WTC11 (cell line): ENCODE measurements at regions not wholly inside any gene's neighbourhood (a gene's known extent, or its start where the extent isn't known, plus 50 kb on each side); places are given as distances from the start of the nearest gene placed in this dataset.

ENCODE experiments used
- ATF3 ChIP-seq: sonication (generic); formaldehyde crosslinking; conservative IDR thresholded peaks from 2 replicates; pipeline ENCODE4 v1.8.1; 2022; ENCODE audit warnings: mild to moderate bottlenecking, missing genetic modification reagents
- CREM ChIP-seq: sonication (generic); formaldehyde crosslinking; IDR thresholded peaks from 2 replicates; pipeline ENCODE4 v1.8.1; 2022; ENCODE audit warnings: mild to moderate bottlenecking, missing genetic modification reagents, moderate library complexity
- CTCF ChIP-seq: fragments of 200-600 bp; IDR thresholded peaks from 2 replicates; pipeline ENCODE4 v1.8.0; 2022; ENCODE audit warnings: antibody characterized with exemption
- ESRRA ChIP-seq: sonication (generic); formaldehyde crosslinking; IDR thresholded peaks from 2 replicates; pipeline ENCODE4 v1.8.1; 2022; ENCODE audit warnings: mild to moderate bottlenecking, missing genetic modification reagents, borderline replicate concordance
- FOXP4 ChIP-seq: sonication (generic); formaldehyde crosslinking; IDR thresholded peaks from 2 replicates; pipeline ENCODE4 v1.8.0; 2022; ENCODE audit warnings: mild to moderate bottlenecking, missing genetic modification reagents
- GABPB1 ChIP-seq: sonication (generic); formaldehyde crosslinking; IDR thresholded peaks from 2 replicates; pipeline ENCODE4 v1.8.1; 2023; ENCODE audit warnings: mild to moderate bottlenecking, missing genetic modification reagents
- HMGA2 ChIP-seq: fragments of 250-450 bp; sonication (Bioruptor Pico); IDR thresholded peaks from 2 replicates; pipeline ENCODE4 v1.4.0; 2021; ENCODE audit warnings: mild to moderate bottlenecking, moderate library complexity
- MXD4 ChIP-seq: fragments of 250-450 bp; sonication (Bioruptor Pico); IDR thresholded peaks from 2 replicates; pipeline ENCODE4 v1.8.0; 2021; ENCODE audit warnings: mild to moderate bottlenecking, moderate library complexity, borderline replicate concordance
- SP1 ChIP-seq: sonication (generic); formaldehyde crosslinking; conservative IDR thresholded peaks from 2 replicates; pipeline ENCODE4 v1.8.1; 2022; ENCODE audit warnings: missing genetic modification reagents
- STAT6 ChIP-seq: sonication (generic); formaldehyde crosslinking; conservative IDR thresholded peaks from 2 replicates; pipeline ENCODE4 v1.8.1; 2023; ENCODE audit warnings: mild to moderate bottlenecking, low read depth, missing genetic modification reagents, moderate library complexity
- TEAD4 ChIP-seq: sonication (generic); formaldehyde crosslinking; IDR thresholded peaks from 2 replicates; pipeline ENCODE4 v1.8.0; 2022; ENCODE audit warnings: mild to moderate bottlenecking, missing genetic modification reagents
- USF2 ChIP-seq: sonication (generic); formaldehyde crosslinking; IDR thresholded peaks from 2 replicates; pipeline ENCODE4 v1.8.1; 2023; ENCODE audit warnings: mild to moderate bottlenecking, missing genetic modification reagents, moderate library complexity
- ZNF532 ChIP-seq: fragments of 250-450 bp; sonication (Bioruptor Pico); IDR thresholded peaks from 2 replicates; pipeline ENCODE4 v1.9.0; 2021; ENCODE audit warnings: mild to moderate bottlenecking, borderline replicate concordance

- TF ChIP-seq CTCF (no peak), SP1 (CRISPR knock-in tag) (no peak), MXD4 (CRISPR knock-in tag) (no peak), FOXP4 (CRISPR knock-in tag) (no peak), STAT6 (CRISPR knock-in tag) (no peak), GABPB1 (no peak), USF2 (no peak), ZNF532 (CRISPR knock-in tag) (no peak), TEAD4 (CRISPR knock-in tag) (no peak), CREM (CRISPR knock-in tag) (no peak), ATF3 (CRISPR knock-in tag) (no peak), HMGA2 (no peak), ESRRA (CRISPR knock-in tag) (no peak)
Measured at GRCh38 chr6:97508646-97509045, 225.6 kb upstream of the MMS22L start.
